ENCODE measurements at regions not wholly inside any gene's neighbourhood (a gene's known extent, or its start where the extent isn't known, plus 50 kb on each side); places are given as distances from the start of the nearest gene placed in this dataset.

GRCh38 chr1:161440312-161440894, 64.9 kb upstream of the FCGR2A start:
- TF ChIP-seq POLR2A (IDR thresholded peaks at IDR 0.05; ENCODE audit: low read length) (0 out of 2 replicates have a peak, but pooled peaks have one; percentile 3), CTCF (IDR thresholded peaks at IDR 0.05) (peak; percentile 73), EP300 (IDR thresholded peaks at IDR 0.05) (no peak), RAD21 (conservative IDR thresholded peaks at IDR 0.05 in 1 of 2, IDR thresholded peaks at IDR 0.05 in 1 of 2) (0 out of 5 replicates have a peak, but pooled peaks of 1 of the 2 experiments have one; percentile 12), ZFP36 (IDR thresholded peaks at IDR 0.05; ENCODE audit: borderline replicate concordance, partially characterized antibody) (no peak), JUN (IDR thresholded peaks at IDR 0.05) (peak in 1 of 2 experiments; percentile 41; a peak in 2 of 5 replicates)
